22Rv1 (cell line): ENCODE measurements at regions not wholly inside any gene's neighbourhood (a gene's known extent, or its start where the extent isn't known, plus 50 kb on each side); places are given as distances from the start of the nearest gene placed in this dataset.

Experiments used
- CTCF ChIP-seq: fragments of 450-650 bp; IDR thresholded peaks from 2 replicates; pipeline ENCODE4 v1.5.1; 2017; ENCODE audit warnings: mild to moderate bottlenecking
- ZFX ChIP-seq: fragments of 450-650 bp; IDR thresholded peaks from 2 replicates; pipeline ENCODE4 v1.6.1; 2017; ENCODE audit warnings: antibody characterized with exemption, borderline replicate concordance

GRCh38 chr4:144509088-144510015, 136.6 kb upstream of the HHIP start:
- TF ChIP-seq CTCF (no peak), ZFX (no peak)
